ENCODE measurements at regions not wholly inside any gene's neighbourhood (a gene's known extent, or its start where the extent isn't known, plus 50 kb on each side); places are given as distances from the start of the nearest gene placed in this dataset.

DNA sequence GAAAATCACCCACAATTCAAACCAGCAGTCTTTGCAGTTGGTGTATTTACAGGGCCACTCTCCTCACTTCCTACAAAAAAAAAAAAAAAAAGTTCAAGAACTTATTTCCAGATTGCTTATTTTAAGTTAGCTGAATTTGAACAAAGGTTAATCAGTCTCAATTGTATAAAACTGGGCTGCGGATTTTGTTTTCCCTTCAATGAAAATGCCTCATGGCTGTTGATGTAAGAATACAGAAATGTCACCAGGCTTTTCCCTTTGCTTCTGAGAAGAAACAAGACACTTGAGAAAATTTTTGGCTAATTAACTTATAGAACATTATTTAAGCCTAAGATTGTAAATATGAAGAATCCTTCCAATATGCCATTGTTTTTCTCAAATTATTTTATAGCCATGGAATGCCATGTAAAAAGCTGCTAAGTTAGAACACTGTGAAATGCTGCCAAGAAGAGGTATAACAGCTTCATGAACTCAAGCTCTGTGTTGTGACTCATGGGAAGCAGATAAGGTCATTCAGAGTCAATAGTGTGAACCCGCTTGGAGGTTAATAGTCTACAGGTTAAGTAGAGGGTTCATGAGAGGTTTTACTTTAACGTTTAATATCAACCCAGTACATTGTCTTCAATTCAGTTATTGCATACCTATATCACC lies 84.3 kb upstream of the ABI3BP start:
- no peak overlapping the region for H3K27ac ChIP-seq (ENCODE audit: low read depth in 2 of 2, low read length in 1 of 2)
- H3K4me1 ChIP-seq (ENCODE audit: control insufficient read depth in 2 of 2, insufficient read depth in 2 of 2, low read length in 1 of 2): no peaks in the 10 kb centered on the region
- H3K9me3 ChIP-seq (ENCODE audit: control insufficient read depth in 2 of 2, insufficient read depth in 1 of 2, low read depth in 1 of 2, low read length in 1 of 2): no peaks in the 10 kb centered on the region
- 52 to 67% methylated on average over 3 of the region's 3 CpGs for WGBS, 2 donors
- no peaks in the 10 kb centered on the region for H3K27me3 ChIP-seq (ENCODE audit: control insufficient read depth in 1 of 2, insufficient read depth in 2 of 2, low read length in 2 of 2)
- no peaks in the 10 kb centered on the region for H3K36me3 ChIP-seq (ENCODE audit: control insufficient read depth in 2 of 2, insufficient read depth in 2 of 2, low read length in 1 of 2)
- no peak overlapping the region for H3K4me3 ChIP-seq (ENCODE audit: low read depth in 1 of 2, low read length in 2 of 2)

DNA sequence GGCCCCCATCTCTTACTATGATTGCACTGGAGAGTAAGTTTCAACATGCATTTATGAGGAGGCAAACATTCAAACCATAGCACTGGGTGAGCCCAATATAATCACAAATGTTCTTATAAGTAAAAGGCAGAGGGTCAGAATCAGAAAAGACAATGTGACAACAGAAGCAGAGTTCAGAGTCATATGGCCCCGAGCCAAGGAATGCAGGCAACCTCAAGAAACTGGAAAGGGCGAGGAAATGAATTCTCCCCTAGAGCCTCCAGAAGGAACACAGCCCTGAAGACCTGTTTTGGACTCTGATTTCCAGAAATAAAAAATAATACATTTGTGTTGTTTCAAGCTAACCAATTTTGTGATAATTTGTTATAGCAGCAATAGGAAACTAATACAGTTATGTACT lies 81.3 kb upstream of the ABI3BP start:
- WGBS, 2 donors: 89 to 94% methylated on average over 2 of the region's 2 CpGs
- Histone ChIP-seq H3K9me3 (ENCODE audit: control insufficient read depth in 2 of 2, insufficient read depth in 1 of 2, low read depth in 1 of 2, low read length in 1 of 2) (no peaks in the 10 kb centered on the region), H3K27ac (ENCODE audit: low read depth in 2 of 2, low read length in 1 of 2) (no peak overlapping the region), H3K36me3 (ENCODE audit: control insufficient read depth in 2 of 2, insufficient read depth in 2 of 2, low read length in 1 of 2) (no peaks in the 10 kb centered on the region), H3K4me3 (ENCODE audit: low read depth in 1 of 2, low read length in 2 of 2) (no peak overlapping the region), H3K4me1 (ENCODE audit: control insufficient read depth in 2 of 2, insufficient read depth in 2 of 2, low read length in 1 of 2) (no peaks in the 10 kb centered on the region), H3K27me3 (ENCODE audit: control insufficient read depth in 1 of 2, insufficient read depth in 2 of 2, low read length in 2 of 2) (no peaks in the 10 kb centered on the region)

GRCh38 chr3:101072300-101072699 lies 79.1 kb upstream of the ABI3BP start:
- H3K36me3 ChIP-seq (ENCODE audit: control insufficient read depth in 2 of 2, insufficient read depth in 2 of 2, low read length in 1 of 2): no peaks in the 10 kb centered on the region
- 43 to 59% methylated on average over 4 of the region's 4 CpGs for WGBS, 2 donors
- no peaks in the 10 kb centered on the region for H3K27me3 ChIP-seq (ENCODE audit: control insufficient read depth in 1 of 2, insufficient read depth in 2 of 2, low read length in 2 of 2)
- H3K9me3 ChIP-seq (ENCODE audit: control insufficient read depth in 2 of 2, insufficient read depth in 1 of 2, low read depth in 1 of 2, low read length in 1 of 2): no peaks in the 10 kb centered on the region
- H3K27ac ChIP-seq (ENCODE audit: low read depth in 2 of 2, low read length in 1 of 2): no peak overlapping the region
- H3K4me1 ChIP-seq (ENCODE audit: control insufficient read depth in 2 of 2, insufficient read depth in 2 of 2, low read length in 1 of 2): no peaks in the 10 kb centered on the region
- no peak overlapping the region for H3K4me3 ChIP-seq (ENCODE audit: low read depth in 1 of 2, low read length in 2 of 2)

GRCh38 chr3:101070799-101071121 lies 77.5 kb upstream of the ABI3BP start:
- no peaks in the 10 kb centered on the region for H3K36me3 ChIP-seq (ENCODE audit: control insufficient read depth in 2 of 2, insufficient read depth in 2 of 2, low read length in 1 of 2)
- H3K27me3 ChIP-seq (ENCODE audit: control insufficient read depth in 1 of 2, insufficient read depth in 2 of 2, low read length in 2 of 2): no peaks in the 10 kb centered on the region
- H3K4me1 ChIP-seq (ENCODE audit: control insufficient read depth in 2 of 2, insufficient read depth in 2 of 2, low read length in 1 of 2): no peaks in the 10 kb centered on the region
- no peaks in the 10 kb centered on the region for H3K9me3 ChIP-seq (ENCODE audit: control insufficient read depth in 2 of 2, insufficient read depth in 1 of 2, low read depth in 1 of 2, low read length in 1 of 2)
- no peak overlapping the region for H3K27ac ChIP-seq (ENCODE audit: low read depth in 2 of 2, low read length in 1 of 2)
- no peak overlapping the region for H3K4me3 ChIP-seq (ENCODE audit: low read depth in 1 of 2, low read length in 2 of 2)

- WGBS, 2 donors: 42 to 55% methylated on average over 6 of the region's 6 CpGs
- no peaks in the 10 kb centered on the region for H3K27me3 ChIP-seq (ENCODE audit: control insufficient read depth in 1 of 2, insufficient read depth in 2 of 2, low read length in 2 of 2)
- H3K36me3 ChIP-seq (ENCODE audit: control insufficient read depth in 2 of 2, insufficient read depth in 2 of 2, low read length in 1 of 2): no peaks in the 10 kb centered on the region
- no peak overlapping the region for H3K27ac ChIP-seq (ENCODE audit: low read depth in 2 of 2, low read length in 1 of 2)
- H3K4me3 ChIP-seq (ENCODE audit: low read depth in 1 of 2, low read length in 2 of 2): no peak overlapping the region
- H3K4me1 ChIP-seq (ENCODE audit: control insufficient read depth in 2 of 2, insufficient read depth in 2 of 2, low read length in 1 of 2): no peaks in the 10 kb centered on the region
- H3K9me3 ChIP-seq (ENCODE audit: control insufficient read depth in 2 of 2, insufficient read depth in 1 of 2, low read depth in 1 of 2, low read length in 1 of 2): no peaks in the 10 kb centered on the region
These were observed 76.9 kb upstream of the ABI3BP start for GRCh38 chr3:101069901-101070798.

DNA sequence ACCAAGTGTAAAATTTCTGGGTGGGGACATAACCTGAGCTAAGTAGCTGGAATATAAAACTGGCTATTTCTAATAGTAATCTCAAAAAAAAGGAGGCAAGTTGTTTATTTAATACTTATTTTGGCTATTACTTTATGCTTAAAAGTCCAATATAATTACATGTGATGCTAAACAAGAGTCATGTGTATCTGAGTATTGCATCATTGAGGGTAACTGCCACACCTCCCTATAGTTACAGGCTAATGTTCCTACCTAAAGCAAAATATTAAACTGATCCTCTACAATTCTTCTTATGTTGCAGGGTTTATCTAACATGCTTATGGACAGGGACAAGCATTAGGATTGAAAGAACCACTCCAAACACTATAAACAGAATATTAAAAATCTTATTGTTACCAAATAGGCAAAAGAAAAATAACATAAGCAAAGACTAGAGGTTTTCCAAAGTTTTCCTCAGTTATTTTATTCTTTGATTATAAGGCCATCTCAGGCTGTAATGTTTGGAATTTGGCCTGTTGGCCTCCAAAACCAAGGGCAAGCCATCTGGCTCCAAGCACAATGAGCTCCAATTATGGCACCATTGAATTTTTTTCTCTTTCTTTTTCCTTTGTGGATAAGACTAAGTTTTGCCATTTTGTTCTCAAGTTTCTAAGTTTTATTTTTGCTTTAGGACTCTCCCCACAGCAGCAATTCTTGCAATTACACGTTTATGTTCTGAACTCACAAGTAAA lies 75.8 kb upstream of the ABI3BP start:
- 30 to 50% methylated on average over 1 of the region's 1 CpG for WGBS, 2 donors
- no peak overlapping the region for H3K4me3 ChIP-seq (ENCODE audit: low read depth in 1 of 2, low read length in 2 of 2)
- H3K27me3 ChIP-seq (ENCODE audit: control insufficient read depth in 1 of 2, insufficient read depth in 2 of 2, low read length in 2 of 2): no peaks in the 10 kb centered on the region
- no peaks in the 10 kb centered on the region for H3K36me3 ChIP-seq (ENCODE audit: control insufficient read depth in 2 of 2, insufficient read depth in 2 of 2, low read length in 1 of 2)
- H3K4me1 ChIP-seq (ENCODE audit: control insufficient read depth in 2 of 2, insufficient read depth in 2 of 2, low read length in 1 of 2): no peaks in the 10 kb centered on the region
- no peak overlapping the region for H3K27ac ChIP-seq (ENCODE audit: low read depth in 2 of 2, low read length in 1 of 2)
- H3K9me3 ChIP-seq (ENCODE audit: control insufficient read depth in 2 of 2, insufficient read depth in 1 of 2, low read depth in 1 of 2, low read length in 1 of 2): no peaks in the 10 kb centered on the region

GRCh38 chr3:101066711-101067129 lies 73.5 kb upstream of the ABI3BP start:
- H3K4me1 ChIP-seq (ENCODE audit: control insufficient read depth in 2 of 2, insufficient read depth in 2 of 2, low read length in 1 of 2): no peaks in the 10 kb centered on the region
- 28 to 41% methylated on average over 1 of the region's 1 CpG for WGBS, 2 donors
- no peaks in the 10 kb centered on the region for H3K27me3 ChIP-seq (ENCODE audit: control insufficient read depth in 1 of 2, insufficient read depth in 2 of 2, low read length in 2 of 2)
- H3K36me3 ChIP-seq (ENCODE audit: control insufficient read depth in 2 of 2, insufficient read depth in 2 of 2, low read length in 1 of 2): no peaks in the 10 kb centered on the region
- H3K4me3 ChIP-seq (ENCODE audit: low read depth in 1 of 2, low read length in 2 of 2): no peak overlapping the region
- H3K27ac ChIP-seq (ENCODE audit: low read depth in 2 of 2, low read length in 1 of 2): no peak overlapping the region
- no peaks in the 10 kb centered on the region for H3K9me3 ChIP-seq (ENCODE audit: control insufficient read depth in 2 of 2, insufficient read depth in 1 of 2, low read depth in 1 of 2, low read length in 1 of 2)

DNA sequence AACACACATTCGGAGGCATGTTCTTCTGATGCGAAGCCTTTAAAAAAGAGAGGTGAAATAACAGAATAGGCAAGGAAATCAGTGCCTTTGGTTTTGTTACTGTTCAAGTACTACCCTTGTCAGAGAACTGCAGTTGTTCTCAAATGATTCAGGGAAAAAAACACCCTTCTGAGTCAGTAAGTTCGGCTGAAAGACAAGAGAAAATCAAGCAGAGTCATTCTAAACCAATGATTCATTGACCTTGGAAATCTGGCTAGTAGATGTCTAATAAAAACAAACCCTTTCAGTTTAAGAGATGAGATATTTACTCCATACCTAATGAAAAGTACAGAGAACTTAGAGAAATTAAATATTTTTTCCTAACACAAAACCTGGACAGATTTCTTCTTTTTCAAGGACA lies 72.7 kb upstream of the ABI3BP start:
- no peaks in the 10 kb centered on the region for H3K9me3 ChIP-seq (ENCODE audit: control insufficient read depth in 2 of 2, insufficient read depth in 1 of 2, low read depth in 1 of 2, low read length in 1 of 2)
- H3K4me3 ChIP-seq (ENCODE audit: low read depth in 1 of 2, low read length in 2 of 2): no peak overlapping the region
- H3K36me3 ChIP-seq (ENCODE audit: control insufficient read depth in 2 of 2, insufficient read depth in 2 of 2, low read length in 1 of 2): no peaks in the 10 kb centered on the region
- no peaks in the 10 kb centered on the region for H3K27me3 ChIP-seq (ENCODE audit: control insufficient read depth in 1 of 2, insufficient read depth in 2 of 2, low read length in 2 of 2)
- H3K4me1 ChIP-seq (ENCODE audit: control insufficient read depth in 2 of 2, insufficient read depth in 2 of 2, low read length in 1 of 2): no peaks in the 10 kb centered on the region
- 38 to 56% methylated on average over 3 of the region's 3 CpGs for WGBS, 2 donors
- peak overlapping the region in 1 of 2 donors; percentile 75 for H3K27ac ChIP-seq (ENCODE audit: low read depth in 2 of 2, low read length in 1 of 2)

GRCh38 chr3:101063401-101063800 lies 70.2 kb upstream of the ABI3BP start:
- H3K9me3 ChIP-seq (ENCODE audit: control insufficient read depth in 2 of 2, insufficient read depth in 1 of 2, low read depth in 1 of 2, low read length in 1 of 2): peaks cover 0 to 2% of the 10 kb centered on the region in 2 donors
- H3K36me3 ChIP-seq (ENCODE audit: control insufficient read depth in 2 of 2, insufficient read depth in 2 of 2, low read length in 1 of 2): no peaks in the 10 kb centered on the region
- no peak overlapping the region for H3K4me3 ChIP-seq (ENCODE audit: low read depth in 1 of 2, low read length in 2 of 2)
- no peaks in the 10 kb centered on the region for H3K4me1 ChIP-seq (ENCODE audit: control insufficient read depth in 2 of 2, insufficient read depth in 2 of 2, low read length in 1 of 2)
- no peak overlapping the region for H3K27ac ChIP-seq (ENCODE audit: low read depth in 2 of 2, low read length in 1 of 2)
- no peaks in the 10 kb centered on the region for H3K27me3 ChIP-seq (ENCODE audit: control insufficient read depth in 1 of 2, insufficient read depth in 2 of 2, low read length in 2 of 2)

All from esophagus (tissue), 2 donors.